Rectal smooth muscle tissue (tissue), 1 donor: ENCODE measurements at regions not wholly inside any gene's neighbourhood (a gene's known extent, or its start where the extent isn't known, plus 50 kb on each side); places are given as distances from the start of the nearest gene placed in this dataset.

Experiments used
- H3K27ac ChIP-seq: one replicate; pipeline ENCODE4 v1.7.0; 2013; ENCODE audit warnings: low read depth, low read length, inconsistent platforms
- H3K27me3 ChIP-seq: one replicate; pipeline ENCODE4 v1.7.0; 2013; ENCODE audit warnings: low read length; ENCODE audit not compliant: control insufficient read depth, insufficient read depth
- H3K36me3 ChIP-seq: one replicate; pipeline ENCODE4 v1.7.0; 2013; ENCODE audit warnings: low read length; ENCODE audit not compliant: control insufficient read depth, insufficient read depth
- H3K4me1 ChIP-seq: one replicate; pipeline ENCODE4 v1.7.0; 2013; ENCODE audit warnings: low read length; ENCODE audit not compliant: control insufficient read depth, insufficient read depth
- H3K4me3 ChIP-seq: one replicate; pipeline ENCODE4 v1.7.0; 2013; ENCODE audit warnings: low read length
- H3K9ac ChIP-seq: one replicate; pipeline ENCODE4 v1.7.0; 2013; ENCODE audit warnings: low read length

DNA sequence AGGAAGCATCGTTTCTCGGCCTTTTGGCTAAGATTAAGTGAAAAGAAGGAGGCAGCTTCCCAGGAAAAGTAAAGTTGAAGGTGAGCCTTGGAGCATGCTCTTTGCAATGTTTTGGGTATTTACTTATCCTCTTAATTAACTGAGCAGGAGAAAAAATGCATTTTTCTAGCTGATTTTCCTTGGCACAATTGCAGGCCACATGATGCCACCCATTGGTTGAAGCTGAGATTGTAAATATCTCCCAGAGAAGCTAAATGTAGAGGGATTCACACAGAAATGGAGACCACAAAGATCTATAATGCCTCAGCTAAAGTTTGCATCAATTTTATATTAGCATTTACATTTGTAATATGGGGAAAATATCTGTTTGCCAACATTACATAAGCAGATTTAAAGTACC, 294.1 kb downstream of the KCNS3 start:
- no peak overlapping the region for H3K27ac ChIP-seq
- H3K9ac ChIP-seq = no peak overlapping the region
- H3K4me1 ChIP-seq = peaks cover 8% of the 10 kb centered on the region

DNA sequence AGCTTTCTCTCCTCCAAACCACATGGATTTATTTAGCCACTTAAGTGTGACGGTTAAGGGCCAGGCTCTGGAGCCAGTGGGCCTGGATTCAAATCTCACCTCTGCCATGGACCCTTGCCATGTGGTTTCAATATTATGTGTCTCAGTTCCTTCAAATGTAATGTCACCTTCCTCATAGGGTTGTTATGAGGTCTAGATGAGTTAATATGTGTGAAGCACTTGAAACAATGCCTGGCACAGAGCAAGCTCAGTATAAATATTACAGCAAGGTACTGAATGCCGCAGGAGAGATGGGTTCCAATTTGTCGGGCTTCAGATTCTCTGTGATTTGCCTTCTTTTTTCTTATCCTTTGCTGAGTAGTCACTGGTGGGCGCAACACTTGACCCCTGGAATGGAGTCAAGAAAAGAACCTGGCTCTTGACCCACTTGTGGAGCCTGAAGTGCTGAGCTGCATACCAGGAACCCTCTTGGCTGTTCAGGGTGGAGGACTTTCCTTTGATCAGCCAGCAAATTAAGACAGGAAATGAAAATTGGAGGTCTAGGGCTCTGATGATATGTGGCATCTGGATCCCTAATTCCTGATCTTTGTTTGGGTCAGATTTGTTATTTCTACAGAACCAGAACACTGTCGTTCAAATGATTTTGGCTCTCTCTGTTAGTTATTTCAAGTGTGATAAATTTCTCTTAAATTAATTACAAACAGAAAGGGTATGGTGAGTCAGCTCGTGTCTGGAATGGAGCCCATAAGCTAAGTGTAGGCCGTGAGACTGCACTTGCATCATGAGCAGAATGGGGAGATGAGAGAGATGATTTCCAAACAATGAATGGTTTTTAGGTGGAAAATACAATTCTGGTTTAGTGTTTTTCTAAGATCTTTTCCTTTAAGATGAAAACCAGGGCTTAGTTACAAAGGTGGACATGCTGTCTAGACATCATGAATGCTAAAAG, 293.0 kb downstream of the KCNS3 start:
- H3K4me1 ChIP-seq = peaks cover 8% of the 10 kb centered on the region
- no peaks in the 10 kb centered on the region for H3K27me3 ChIP-seq
- no peak overlapping the region for H3K9ac ChIP-seq
- no peak overlapping the region for H3K27ac ChIP-seq
- H3K4me3 ChIP-seq = no peak overlapping the region
- no peaks in the 10 kb centered on the region for H3K36me3 ChIP-seq

More for the DNA sequence above, 294.1 kb downstream of the KCNS3 start:
- Histone ChIP-seq H3K36me3 (no peaks in the 10 kb centered on the region), H3K27me3 (no peaks in the 10 kb centered on the region), H3K4me3 (no peak overlapping the region)

DNA sequence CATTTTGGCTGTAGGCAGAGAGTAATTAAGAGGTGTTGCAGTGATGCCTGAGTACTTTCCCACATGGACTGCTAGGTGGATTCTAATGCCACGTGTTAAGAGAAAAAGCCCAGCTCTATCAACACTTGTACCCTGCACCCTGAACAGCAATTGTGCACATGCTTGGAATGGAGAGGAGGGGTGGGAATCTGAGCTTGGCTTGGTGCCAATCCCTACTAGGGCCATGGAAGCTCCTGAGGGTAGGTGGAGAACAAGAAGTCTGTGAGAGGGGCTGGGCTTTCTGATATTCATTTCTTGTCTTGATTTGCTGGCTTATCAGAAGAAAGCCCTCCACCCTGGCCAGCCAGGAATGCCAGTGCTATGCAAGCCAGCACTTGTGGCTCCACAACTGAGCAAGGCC, 292.2 kb downstream of the KCNS3 start:
- no peaks in the 10 kb centered on the region for H3K36me3 ChIP-seq
- no peak overlapping the region for H3K4me3 ChIP-seq
- no peak overlapping the region for H3K27ac ChIP-seq
- H3K9ac ChIP-seq = no peak overlapping the region
- H3K27me3 ChIP-seq = no peaks in the 10 kb centered on the region
- H3K4me1 ChIP-seq = peaks cover 8% of the 10 kb centered on the region

DNA sequence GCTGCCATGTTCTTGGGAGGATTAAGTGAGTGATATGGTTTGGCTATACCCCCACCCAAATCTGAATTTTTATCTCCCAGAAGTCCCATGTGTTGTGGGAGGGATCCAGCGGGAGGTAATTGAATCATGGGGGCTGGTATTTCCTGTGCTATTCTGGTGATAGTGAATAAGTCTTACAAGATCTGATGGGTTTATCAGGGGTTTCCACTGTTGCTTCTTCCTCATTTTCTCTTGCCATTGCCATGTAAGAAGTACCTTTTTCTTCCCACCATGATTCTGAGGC, 291.4 kb downstream of the KCNS3 start:
- Histone ChIP-seq H3K36me3 (no peaks in the 10 kb centered on the region), H3K4me3 (no peak overlapping the region), H3K4me1 (peaks cover 8% of the 10 kb centered on the region), H3K27ac (no peak overlapping the region), H3K27me3 (no peaks in the 10 kb centered on the region), H3K9ac (no peak overlapping the region)

DNA sequence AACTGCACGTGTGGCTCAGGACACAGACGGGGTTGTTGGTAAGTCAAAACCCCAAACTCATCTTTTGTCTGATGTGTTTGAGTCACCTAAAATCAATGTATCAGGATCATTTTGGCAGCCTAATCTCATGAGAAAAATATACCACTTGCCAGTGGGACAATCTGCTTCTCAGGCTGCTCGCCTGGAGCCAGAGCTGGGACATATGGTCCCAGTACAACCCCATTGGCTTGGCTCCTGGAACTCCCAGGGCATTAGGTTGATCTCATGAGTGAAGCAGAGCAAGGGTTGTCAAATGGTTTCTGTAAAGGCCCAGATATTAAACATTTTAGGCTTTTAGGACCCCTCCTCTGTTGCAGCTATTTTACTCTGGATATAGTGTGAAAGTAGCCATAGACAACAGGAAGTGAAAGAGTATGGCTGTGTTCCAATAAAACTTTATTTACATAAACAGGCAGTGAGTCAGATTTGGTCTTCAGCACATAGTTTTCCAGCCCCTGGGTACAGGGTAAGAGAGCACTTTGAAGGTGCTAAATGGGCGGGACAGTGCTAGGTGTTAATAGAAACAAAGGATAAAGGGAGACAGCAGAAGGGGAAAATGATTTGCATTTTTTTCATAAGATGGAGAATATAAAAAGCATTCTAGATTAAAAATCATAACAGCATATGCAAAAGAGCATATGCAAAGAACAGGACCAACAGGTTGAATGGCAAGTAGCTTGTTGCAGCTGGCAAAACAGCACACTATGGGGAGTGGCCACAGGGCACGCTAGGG, 290.8 kb downstream of the KCNS3 start:
- H3K4me3 ChIP-seq = no peak overlapping the region
- no peaks in the 10 kb centered on the region for H3K36me3 ChIP-seq
- no peaks in the 10 kb centered on the region for H3K27me3 ChIP-seq
- peaks cover 8% of the 10 kb centered on the region for H3K4me1 ChIP-seq
- no peak overlapping the region for H3K9ac ChIP-seq
- no peak overlapping the region for H3K27ac ChIP-seq

DNA sequence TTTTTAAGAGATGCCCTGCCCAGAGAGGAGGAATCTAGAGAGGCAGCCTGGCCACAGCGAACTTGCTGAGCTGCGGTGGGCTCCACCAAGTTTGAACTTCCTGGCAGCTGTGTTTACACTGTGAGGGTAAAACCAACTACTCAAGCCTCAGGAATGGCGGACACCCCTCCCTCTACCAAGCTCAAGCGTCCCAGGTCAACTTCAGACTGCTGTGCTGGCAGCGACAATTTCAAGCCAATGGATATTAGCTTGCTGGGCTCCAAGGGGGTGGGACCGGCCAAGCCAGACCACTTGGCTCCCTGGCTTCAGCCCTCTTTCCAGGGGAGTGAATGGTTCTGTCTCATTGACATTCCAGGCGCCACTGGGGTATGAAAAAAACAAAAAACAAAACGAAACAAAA, 289.4 kb downstream of the KCNS3 start:
- Histone ChIP-seq H3K36me3 (no peaks in the 10 kb centered on the region), H3K27ac (no peak overlapping the region), H3K27me3 (no peaks in the 10 kb centered on the region), H3K4me1 (peaks cover 8% of the 10 kb centered on the region), H3K4me3 (no peak overlapping the region), H3K9ac (no peak overlapping the region)

DNA sequence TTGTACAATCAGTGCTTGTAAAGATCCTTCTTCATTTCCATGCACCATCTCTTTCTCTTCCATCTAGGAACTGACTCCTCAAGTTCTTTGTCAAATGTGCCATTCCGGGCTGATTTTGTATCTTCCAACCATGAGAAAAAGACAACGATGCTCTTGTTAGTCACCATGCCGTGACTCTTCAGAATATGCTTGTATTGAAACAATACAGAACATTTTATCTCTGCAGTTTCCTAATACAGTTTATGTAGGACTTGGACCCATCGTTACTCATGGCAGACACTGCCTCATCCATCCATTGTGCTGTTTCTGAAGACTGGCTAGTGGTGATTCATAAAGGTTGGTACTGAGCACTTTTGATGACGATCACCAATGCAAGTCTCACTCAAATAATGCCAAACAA, 283.2 kb downstream of the KCNS3 start:
- H3K4me3 ChIP-seq = no peak overlapping the region
- H3K36me3 ChIP-seq = no peaks in the 10 kb centered on the region

DNA sequence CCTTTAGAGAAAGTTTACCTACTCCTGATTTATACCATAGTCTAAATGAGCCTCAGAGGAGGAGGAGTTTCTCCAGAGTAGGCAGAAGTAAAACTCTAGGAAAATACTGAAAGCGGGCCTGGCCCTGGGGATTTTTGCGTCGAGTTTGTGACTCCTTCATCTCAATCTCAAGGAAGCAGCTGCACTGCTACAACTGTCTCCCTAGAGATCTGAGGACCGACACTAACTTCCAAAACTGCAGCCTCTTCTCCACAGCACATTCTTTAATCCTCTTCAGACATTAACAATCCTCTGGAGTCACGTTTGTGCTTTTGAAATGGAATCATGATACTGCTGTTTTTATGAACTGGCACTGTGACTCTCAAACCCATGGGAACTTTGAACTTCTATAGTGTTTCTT, 281.4 kb downstream of the KCNS3 start:
- Histone ChIP-seq H3K4me3 (no peak overlapping the region), H3K27ac (no peak overlapping the region), H3K9ac (no peak overlapping the region), H3K4me1 (no peaks in the 10 kb centered on the region), H3K36me3 (no peaks in the 10 kb centered on the region), H3K27me3 (no peaks in the 10 kb centered on the region)

More for the DNA sequence above, 283.2 kb downstream of the KCNS3 start:
- Histone ChIP-seq H3K27me3 (no peaks in the 10 kb centered on the region), H3K9ac (no peak overlapping the region), H3K4me1 (no peaks in the 10 kb centered on the region), H3K27ac (no peak overlapping the region)

DNA sequence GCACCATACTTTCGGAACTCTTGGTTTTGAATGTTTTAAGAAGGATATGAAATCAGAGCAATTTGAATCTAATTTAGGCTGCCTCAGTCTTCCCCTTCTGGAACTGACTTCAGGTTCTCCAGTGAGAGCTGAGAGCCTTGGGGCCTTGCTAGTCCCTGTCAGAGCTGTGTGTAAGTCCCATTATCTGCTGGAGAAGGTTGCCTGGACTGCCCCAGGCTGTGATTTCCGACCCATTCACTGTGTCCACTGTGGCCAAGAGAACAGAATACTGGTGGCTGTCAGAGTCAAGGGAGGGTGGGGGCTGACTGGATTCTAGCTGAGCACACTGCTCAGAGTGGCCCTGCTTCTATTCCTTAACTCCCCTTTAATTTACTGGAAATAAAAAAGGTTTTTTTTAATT, 278.0 kb downstream of the KCNS3 start:
- Histone ChIP-seq H3K4me1 (no peaks in the 10 kb centered on the region), H3K27ac (no peak overlapping the region), H3K4me3 (no peak overlapping the region), H3K36me3 (no peaks in the 10 kb centered on the region), H3K9ac (no peak overlapping the region), H3K27me3 (no peaks in the 10 kb centered on the region)

DNA sequence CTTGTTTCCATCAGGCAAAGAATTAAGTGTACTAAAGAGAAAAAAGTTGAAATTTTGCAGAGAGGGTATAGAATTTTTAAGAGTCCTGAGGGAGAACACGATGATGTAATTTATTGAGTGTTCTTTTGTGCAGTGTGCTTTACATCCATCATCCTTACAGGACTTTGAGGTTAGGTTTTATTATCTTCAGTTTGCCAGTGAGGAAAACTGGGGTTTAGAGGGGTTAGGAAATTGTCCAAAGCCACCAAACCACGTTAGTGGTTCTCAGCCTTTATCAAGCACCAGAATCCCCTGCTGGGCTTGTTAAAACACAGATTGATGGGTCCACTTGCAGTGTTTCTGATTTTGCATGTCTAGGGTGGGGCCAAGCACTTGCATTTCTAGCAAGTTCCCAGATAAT, 277.5 kb downstream of the KCNS3 start:
- Histone ChIP-seq H3K36me3 (no peaks in the 10 kb centered on the region), H3K9ac (no peak overlapping the region), H3K4me1 (no peaks in the 10 kb centered on the region), H3K27me3 (no peaks in the 10 kb centered on the region), H3K4me3 (no peak overlapping the region), H3K27ac (no peak overlapping the region)

DNA sequence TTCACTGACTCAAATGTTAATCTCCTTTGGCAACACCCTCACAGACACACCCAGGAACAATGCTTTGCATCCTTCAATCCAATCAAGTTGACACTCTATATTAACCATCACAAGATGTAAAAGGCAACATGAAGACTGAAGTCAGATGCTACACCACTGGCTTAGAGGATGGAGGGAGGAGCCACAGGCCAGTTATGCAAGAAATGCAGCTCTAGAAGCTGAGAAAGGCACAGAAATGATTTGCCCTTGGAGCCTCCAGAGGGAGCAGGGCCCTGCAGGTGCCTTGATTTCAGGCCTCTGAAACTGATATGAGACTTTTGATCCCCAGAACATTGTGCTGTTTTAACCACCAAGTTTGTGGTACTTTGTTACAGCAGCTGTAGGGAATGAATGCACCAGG, 276.3 kb downstream of the KCNS3 start:
- H3K27me3 ChIP-seq = no peaks in the 10 kb centered on the region
- no peaks in the 10 kb centered on the region for H3K4me1 ChIP-seq
- no peak overlapping the region for H3K27ac ChIP-seq

DNA sequence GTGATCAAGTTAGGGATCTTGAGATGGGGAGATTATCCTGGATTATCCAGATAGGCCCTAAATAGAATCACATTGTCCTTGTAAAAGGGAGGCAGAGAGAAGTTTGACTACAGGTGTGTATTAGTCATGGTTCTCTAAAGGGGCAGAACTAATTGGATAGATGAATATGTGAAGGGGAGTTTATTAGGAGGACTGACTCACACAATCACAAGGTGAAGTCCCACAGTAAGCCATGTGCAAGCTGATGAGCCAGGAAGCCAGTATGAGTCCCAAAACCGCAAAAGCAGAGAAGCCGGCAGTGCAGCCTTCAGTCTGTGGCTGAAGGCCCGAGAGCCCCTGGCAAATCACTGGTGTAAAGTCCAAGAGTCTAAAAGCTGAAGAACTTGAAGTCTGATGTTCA, 275.8 kb downstream of the KCNS3 start:
- H3K36me3 ChIP-seq = no peaks in the 10 kb centered on the region
- no peaks in the 10 kb centered on the region for H3K27me3 ChIP-seq
- H3K4me1 ChIP-seq = no peaks in the 10 kb centered on the region
- no peak overlapping the region for H3K4me3 ChIP-seq
- H3K27ac ChIP-seq = no peak overlapping the region
- no peak overlapping the region for H3K9ac ChIP-seq

More for the DNA sequence above, 276.3 kb downstream of the KCNS3 start:
- no peaks in the 10 kb centered on the region for H3K36me3 ChIP-seq
- no peak overlapping the region for H3K4me3 ChIP-seq
- H3K9ac ChIP-seq = no peak overlapping the region
